CD4-positive, alpha-beta T cell treated with Interleukin-17A for 1 hour (primary cell): ENCODE measurements at regions not wholly inside any gene's neighbourhood (a gene's known extent, or its start where the extent isn't known, plus 50 kb on each side); places are given as distances from the start of the nearest gene placed in this dataset.

Experiments used
- DNase-seq: peaks from one replicate; pipeline ENCODE4 v3.0.0-alpha.2; 2020

GRCh38 chr4:1462009-1462767, 55.9 kb upstream of the NKX1-1 start:
- no peak for DNase-seq

- no peak for DNase-seq
These were observed 55.0 kb upstream of the NKX1-1 start for GRCh38 chr4:1460967-1461868.

GRCh38 chr4:1459722-1460511, 53.7 kb upstream of the NKX1-1 start:
- DNase-seq = no peak

GRCh38 chr4:1459081-1459721, 53.0 kb upstream of the NKX1-1 start:
- no peak for DNase-seq

- DNase-seq = no peak
These were observed 52.3 kb upstream of the NKX1-1 start for GRCh38 chr4:1458581-1458980.
